ENCODE measurements at regions not wholly inside any gene's neighbourhood (a gene's known extent, or its start where the extent isn't known, plus 50 kb on each side); places are given as distances from the start of the nearest gene placed in this dataset.
A peak's percentile ranks its signal among the peaks of the same experiment; 100 is the strongest.
"Not testable (repeated sequence)": the region's sequence is repeated elsewhere in the genome, so short reads cannot be mapped to it uniquely, and the experiment has no call there.

GRCh38 chr2:132068407-132068806, 93.3 kb downstream of the ANKRD30BL start:
- not testable (repeated sequence) for DNase-seq (ENCODE audit: low spot score)

- DNase-seq (ENCODE audit: low spot score): not testable (repeated sequence)
Observed at GRCh38 chr2:132065391-132065790, 96.4 kb downstream of the ANKRD30BL start.

GRCh38 chr2:132039609-132040236, 122.0 kb downstream of the ANKRD30BL start:
- DNase-seq (ENCODE audit: low spot score): not testable (repeated sequence)

GRCh38 chr2:132038883-132039235, 122.9 kb downstream of the ANKRD30BL start:
- not testable (repeated sequence) for DNase-seq (ENCODE audit: low spot score)

- DNase-seq (ENCODE audit: low spot score): peak; percentile 3
Observed at GRCh38 chr2:132038179-132038882, 123.4 kb downstream of the ANKRD30BL start.

DNA sequence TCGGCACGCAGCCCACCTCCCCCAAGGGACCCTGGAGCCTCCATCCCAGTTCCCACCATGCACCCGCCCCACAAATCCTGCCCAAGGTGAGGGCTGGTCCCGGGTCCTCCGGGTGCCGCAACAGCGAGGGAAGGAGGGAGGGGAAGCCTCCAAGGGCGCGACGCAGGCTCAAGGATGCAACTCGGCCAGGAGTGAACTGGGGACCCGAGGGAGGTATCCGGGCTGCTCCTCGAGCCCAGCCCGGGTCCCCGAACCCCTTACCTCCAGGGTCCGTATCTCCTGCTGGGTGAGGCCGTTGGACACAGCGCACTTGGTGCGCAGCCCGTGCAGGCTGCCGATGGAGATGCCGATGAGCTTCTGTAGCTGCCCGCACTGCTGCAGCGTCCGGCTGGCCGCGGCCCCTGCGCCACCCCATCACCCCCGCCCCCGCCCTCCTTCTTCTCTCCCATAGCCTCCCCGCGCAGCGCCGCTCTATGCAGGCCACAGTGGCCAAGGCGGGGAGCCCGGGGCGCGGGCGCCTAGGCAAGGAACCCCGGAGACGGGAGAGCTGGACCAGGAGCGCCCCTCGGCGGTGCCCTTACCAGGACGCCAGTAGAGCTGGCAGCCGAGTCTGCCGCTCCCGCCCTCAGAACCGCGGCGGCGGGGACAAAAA, 124.1 kb downstream of the ANKRD30BL start:
- peak; percentile 49 for DNase-seq (ENCODE audit: low spot score)

DNA sequence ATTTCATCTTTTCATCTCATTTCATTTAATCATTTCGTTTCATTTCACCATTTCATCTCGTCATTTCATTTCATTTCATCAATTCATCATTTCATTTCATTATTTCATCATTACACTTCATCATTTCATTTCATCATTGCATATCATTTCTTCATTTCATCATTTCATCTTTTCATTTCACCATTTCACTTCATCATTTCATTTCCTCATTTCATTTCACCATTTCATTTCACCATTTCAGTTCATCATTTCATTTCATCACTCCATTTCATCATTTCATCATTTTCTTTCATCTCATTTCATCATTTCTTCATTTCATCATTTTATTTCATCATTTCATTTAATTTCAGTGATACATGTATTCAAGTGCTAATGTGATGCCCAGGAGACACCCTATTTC, 127.1 kb downstream of the ANKRD30BL start:
- DNase-seq (ENCODE audit: low spot score): no peak

- DNase-seq (ENCODE audit: low spot score): no peak
Observed at GRCh38 chr2:132033949-132034348, 127.8 kb downstream of the ANKRD30BL start.

GRCh38 chr2:132033365-132033764, 128.4 kb downstream of the ANKRD30BL start:
- no peak for DNase-seq (ENCODE audit: low spot score)

DNA sequence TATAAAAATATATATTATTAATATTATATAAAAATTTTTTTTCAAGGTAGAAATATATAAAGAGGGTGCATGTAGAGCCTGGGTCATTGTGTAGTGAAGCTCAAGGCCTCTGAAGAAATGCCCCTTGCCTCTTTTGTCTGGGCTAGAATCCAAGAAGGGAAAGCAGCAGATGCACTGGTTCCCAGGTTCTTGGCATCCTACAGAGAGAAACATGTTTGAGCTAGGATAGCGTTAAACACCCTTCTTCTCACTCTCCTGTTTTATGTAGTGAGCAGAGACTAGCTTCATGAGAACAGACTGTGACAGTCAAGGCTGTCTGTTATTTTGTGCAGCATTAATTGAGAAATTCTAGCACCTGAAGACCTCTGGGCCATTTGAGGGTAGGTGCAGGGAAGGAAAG, 149.7 kb downstream of the ANKRD30BL start:
- DNase-seq (ENCODE audit: low spot score): not testable (repeated sequence)

DNA sequence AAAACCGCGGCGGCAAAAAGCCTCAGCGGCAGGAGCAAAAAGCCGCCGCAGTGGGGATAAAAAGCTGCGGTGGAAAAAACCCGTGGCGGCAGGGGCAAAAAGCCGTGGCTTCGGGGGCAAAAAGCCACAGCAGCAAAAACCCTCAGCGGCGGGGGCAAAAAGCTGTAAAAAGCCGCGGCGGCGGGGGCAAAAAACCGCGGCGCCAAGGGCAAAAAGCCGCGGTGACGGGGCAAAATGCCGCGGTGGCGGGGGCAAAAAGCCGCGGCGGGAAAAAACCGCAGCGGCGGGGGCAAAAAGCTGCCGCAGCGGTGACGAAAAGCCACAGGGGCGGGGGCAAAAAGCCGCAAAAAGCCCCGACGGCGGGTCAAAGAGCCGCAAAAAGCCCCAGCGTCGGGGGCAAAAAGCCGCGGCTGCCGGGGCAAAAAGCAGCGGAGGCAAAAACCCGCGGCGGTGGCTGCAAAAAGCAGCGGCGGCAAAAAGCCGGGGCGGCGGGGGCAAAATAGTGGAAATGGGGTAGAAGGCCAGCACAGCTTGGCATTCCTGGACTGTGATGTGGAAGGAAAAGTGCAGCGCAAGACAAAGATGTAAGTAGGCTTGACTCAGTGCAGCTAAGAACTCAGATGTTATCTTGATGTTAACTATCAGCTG, 151.8 kb downstream of the ANKRD30BL start:
- peak; percentile 3 for DNase-seq (ENCODE audit: low spot score)

GRCh38 chr2:132009177-132009873, 152.4 kb downstream of the ANKRD30BL start:
- DNase-seq (ENCODE audit: low spot score): no peak

DNA sequence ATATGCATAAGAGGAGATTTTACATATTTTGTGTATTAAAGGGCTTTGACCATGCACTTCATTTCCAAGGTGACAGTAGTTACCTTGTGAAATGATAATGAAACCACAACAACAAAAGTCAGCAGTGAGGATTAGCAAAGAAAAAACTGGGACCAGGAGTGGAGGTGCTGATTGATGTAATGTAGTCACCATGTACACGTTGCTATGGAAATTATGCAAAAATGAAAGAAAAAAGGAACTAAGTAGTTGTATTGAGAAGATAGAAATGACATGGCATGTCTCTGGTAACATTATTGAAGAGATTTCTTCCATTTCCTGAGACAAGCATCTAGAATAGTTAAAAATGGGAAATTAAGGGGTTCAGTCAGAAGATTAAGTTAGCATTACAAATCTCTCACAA, 171.0 kb downstream of the ANKRD30BL start:
- DNase-seq (ENCODE audit: low spot score): not testable (repeated sequence)

DNA sequence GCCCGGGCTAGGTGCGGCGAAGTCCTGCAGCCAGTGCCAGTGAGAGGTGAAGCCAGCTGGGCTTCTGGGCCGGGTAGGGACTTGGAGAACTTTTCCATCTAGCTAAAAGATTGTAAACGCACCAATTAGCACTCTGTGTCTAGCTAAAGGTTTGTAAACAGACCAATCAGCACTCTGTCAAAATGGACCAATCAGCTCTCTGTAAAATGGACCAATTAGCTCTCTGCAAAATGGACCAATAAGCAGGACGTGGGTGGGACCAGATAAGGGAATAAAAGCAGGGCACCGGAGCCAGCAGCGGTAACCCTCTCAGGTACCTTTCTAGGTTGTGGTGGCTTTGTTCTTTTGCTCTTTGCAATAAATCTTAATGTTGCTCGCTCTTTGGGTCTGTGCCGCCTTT, 195.1 kb downstream of the ANKRD30BL start:
- DNase-seq (ENCODE audit: low spot score): not testable (repeated sequence)

GRCh38 chr2:131966256-131966655, 195.5 kb downstream of the ANKRD30BL start:
- DNase-seq (ENCODE audit: low spot score): no peak

DNA sequence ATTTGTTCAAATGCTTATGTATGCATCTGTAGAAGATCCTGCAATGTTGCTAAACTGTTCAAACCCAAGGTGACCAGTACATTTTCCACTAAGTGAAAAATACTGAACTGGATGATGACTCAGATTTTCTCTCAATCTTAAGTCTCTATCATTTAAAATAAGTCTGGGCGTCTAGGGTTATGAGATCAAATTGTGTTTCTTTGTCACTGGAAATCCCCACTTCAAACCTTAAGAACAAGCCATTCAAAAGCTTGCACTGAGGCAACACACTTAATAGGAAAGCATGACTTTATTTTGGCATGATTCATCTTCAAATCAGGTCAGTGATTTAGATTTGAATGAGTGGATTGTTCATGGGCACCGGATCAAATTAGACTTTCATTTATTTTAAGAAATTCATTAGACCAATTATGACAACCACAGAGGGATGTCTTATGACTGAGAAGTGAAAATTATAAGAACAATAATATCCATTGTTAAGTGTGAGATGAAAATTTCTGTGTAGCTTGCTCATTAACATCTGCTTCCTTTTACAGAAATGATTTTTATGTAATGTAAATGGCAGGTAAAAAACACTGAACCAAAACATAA, 203.6 kb downstream of the ANKRD30BL start:
- DNase-seq (ENCODE audit: low spot score): not testable (repeated sequence)

DNA sequence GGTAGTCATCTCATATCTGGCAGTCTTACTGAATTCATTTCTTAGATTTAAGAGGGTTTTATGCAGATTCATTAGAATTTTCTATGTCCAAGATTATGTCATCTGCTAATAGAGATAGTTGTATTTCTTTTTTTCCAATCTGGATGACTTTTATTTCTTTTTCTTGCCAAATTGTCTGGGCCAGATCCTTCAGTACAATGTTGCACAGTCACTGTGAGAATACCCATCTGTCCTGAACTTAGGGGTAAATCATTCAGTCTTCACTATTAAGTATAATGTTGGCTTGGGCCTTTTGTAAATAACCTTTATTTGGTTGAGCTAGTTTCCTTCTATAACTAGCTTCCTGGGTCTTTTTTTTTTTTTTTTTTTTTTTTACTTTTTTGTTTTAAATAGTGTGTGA, 213.1 kb downstream of the ANKRD30BL start:
- DNase-seq (ENCODE audit: low spot score): not testable (repeated sequence)

- not testable (repeated sequence) for DNase-seq (ENCODE audit: low spot score)
Observed at GRCh38 chr2:131923287-131923686, 238.5 kb downstream of the ANKRD30BL start.

DNA sequence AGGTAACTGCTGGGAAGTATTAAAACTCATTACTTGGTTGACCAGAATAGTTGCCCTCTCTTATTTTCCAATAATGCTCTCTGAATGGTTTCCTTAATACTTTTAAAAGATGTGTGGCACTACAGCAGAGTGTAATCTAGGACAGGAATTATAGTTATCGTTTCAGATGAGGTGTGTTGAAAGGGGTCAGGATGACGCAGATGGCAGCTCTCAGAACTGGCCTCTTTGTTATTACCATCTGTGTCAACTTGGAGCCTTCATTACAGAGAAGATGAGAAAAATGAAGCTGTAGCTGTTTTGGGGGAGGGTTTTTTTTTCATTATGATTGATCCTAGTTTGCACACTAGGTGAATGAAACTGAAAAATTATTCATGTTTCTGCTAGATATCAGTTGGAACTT, 238.9 kb downstream of the ANKRD30BL start:
- not testable (repeated sequence) for DNase-seq (ENCODE audit: low spot score)

All from iPS-NIHi11 (cell line).